Keratinocyte (primary cell): ENCODE measurements at regions not wholly inside any gene's neighbourhood (a gene's known extent, or its start where the extent isn't known, plus 50 kb on each side); places are given as distances from the start of the nearest gene placed in this dataset.

ENCODE experiments used
- EZH2 ChIP-seq: IDR thresholded peaks from one replicate; pipeline ENCODE4 v1.6.1; 2012; ENCODE audit warnings: inconsistent platforms, mild to moderate bottlenecking, low read length, moderate library complexity
- TF ChIP-seq, protein P1 (sequence below), 3 experiments: IDR thresholded peaks in 1 of 3; conservative IDR thresholded peaks in 1 of 3; optimal IDR thresholded peaks in 1 of 3; 2 replicates in 2 of 3; 3 replicates in 1 of 3; pipeline versions ENCODE3 to v1.5.1; 2011; ENCODE audit warnings: low read length in 3 of 3, mild to moderate bottlenecking in 3 of 3, moderate library complexity in 2 of 3, control low read depth in 1 of 3, inconsistent platforms in 1 of 3; ENCODE audit not compliant: insufficient read depth in 2 of 3; ENCODE audit errors: extremely low read depth in 1 of 3

DNA sequence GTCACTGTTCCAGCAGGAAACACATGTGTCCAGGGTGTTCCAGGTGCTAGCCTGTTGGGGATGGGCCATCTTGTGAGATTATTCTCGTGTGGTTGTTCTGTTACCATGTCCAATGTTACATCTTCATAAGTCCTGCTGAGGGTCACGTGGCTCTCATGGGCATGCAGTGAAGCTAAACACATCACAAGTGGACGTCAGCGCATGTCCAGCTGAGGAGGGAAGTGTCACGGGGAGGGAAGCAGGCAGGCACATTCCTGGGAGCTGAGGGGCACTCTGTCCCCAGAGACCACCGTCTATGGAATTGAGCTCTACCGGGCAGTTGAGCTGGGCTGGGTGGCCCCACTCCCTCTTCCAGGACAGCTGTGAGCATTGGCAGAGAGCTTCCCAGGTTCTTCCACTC is 155.3 kb upstream of the TWIST2 start:
- TF ChIP-seq EZH2 = no peak
- TF ChIP-seq, protein P1, sequence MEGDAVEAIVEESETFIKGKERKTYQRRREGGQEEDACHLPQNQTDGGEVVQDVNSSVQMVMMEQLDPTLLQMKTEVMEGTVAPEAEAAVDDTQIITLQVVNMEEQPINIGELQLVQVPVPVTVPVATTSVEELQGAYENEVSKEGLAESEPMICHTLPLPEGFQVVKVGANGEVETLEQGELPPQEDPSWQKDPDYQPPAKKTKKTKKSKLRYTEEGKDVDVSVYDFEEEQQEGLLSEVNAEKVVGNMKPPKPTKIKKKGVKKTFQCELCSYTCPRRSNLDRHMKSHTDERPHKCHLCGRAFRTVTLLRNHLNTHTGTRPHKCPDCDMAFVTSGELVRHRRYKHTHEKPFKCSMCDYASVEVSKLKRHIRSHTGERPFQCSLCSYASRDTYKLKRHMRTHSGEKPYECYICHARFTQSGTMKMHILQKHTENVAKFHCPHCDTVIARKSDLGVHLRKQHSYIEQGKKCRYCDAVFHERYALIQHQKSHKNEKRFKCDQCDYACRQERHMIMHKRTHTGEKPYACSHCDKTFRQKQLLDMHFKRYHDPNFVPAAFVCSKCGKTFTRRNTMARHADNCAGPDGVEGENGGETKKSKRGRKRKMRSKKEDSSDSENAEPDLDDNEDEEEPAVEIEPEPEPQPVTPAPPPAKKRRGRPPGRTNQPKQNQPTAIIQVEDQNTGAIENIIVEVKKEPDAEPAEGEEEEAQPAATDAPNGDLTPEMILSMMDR (optimal IDR thresholded peaks at IDR 0.05 in 1 of 3, IDR thresholded peaks at IDR 0.05 in 1 of 3, conservative IDR thresholded peaks at IDR 0.05 in 1 of 3; ENCODE audit: extremely low read depth in 1 of 3, insufficient read depth in 2 of 3, low read length in 3 of 3) = no peak
